LNCaP clone FGC (cell line): ENCODE measurements at regions not wholly inside any gene's neighbourhood (a gene's known extent, or its start where the extent isn't known, plus 50 kb on each side); places are given as distances from the start of the nearest gene placed in this dataset.

Source experiments
- DNase-seq: peaks from one replicate; pipeline ENCODE4 v3.0.0-alpha.2; 2011; ENCODE audit warnings: low read depth
- H3K4me3 ChIP-seq: 2 replicates; pipeline ENCODE4 v1.5.1; 2011; ENCODE audit warnings: mild to moderate bottlenecking, low read depth, low read length, control low read depth
- TF ChIP-seq, protein P1 (sequence below): IDR thresholded peaks from 2 replicates; pipeline ENCODE4 v1.5.1; 2012; ENCODE audit warnings: mild to moderate bottlenecking; ENCODE audit not compliant: control insufficient read depth, insufficient read depth; ENCODE audit errors: extremely low read depth

DNA sequence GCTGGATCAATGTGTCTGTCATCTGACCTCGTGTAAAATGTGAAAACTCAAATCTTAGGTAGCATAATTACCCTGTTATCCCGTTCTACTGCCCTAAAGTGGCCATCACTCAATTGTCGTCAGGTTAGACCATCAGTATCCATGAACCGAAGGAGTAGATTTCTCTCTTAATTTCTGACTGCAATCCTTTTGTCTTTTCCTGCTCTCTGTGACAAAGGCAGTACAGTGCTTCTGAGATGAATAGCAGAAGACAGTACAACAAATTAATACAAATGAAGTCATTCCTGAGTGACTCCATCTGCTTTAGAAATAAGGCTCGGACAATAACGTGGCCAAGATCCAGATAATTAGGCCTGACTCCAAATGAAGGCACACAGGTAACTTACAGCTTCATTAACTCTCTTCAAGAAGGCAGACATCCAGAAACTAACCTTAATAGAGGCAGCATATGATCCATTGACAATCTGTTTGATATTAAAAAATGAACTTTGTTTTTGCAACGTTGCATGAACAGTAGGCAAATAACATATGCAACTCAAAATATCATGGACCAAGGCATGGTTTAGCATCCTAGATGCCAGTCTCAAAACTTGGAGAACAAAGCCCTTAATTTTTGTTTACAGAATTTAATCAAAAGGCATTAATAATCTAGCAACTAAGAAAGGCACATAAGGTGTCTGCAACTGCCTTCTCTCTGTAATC is 96.7 kb upstream of the CDH20 start:
- TF ChIP-seq, protein P1, sequence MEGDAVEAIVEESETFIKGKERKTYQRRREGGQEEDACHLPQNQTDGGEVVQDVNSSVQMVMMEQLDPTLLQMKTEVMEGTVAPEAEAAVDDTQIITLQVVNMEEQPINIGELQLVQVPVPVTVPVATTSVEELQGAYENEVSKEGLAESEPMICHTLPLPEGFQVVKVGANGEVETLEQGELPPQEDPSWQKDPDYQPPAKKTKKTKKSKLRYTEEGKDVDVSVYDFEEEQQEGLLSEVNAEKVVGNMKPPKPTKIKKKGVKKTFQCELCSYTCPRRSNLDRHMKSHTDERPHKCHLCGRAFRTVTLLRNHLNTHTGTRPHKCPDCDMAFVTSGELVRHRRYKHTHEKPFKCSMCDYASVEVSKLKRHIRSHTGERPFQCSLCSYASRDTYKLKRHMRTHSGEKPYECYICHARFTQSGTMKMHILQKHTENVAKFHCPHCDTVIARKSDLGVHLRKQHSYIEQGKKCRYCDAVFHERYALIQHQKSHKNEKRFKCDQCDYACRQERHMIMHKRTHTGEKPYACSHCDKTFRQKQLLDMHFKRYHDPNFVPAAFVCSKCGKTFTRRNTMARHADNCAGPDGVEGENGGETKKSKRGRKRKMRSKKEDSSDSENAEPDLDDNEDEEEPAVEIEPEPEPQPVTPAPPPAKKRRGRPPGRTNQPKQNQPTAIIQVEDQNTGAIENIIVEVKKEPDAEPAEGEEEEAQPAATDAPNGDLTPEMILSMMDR: no peak
- no peak for DNase-seq
- no peak overlapping the region for H3K4me3 ChIP-seq

DNA sequence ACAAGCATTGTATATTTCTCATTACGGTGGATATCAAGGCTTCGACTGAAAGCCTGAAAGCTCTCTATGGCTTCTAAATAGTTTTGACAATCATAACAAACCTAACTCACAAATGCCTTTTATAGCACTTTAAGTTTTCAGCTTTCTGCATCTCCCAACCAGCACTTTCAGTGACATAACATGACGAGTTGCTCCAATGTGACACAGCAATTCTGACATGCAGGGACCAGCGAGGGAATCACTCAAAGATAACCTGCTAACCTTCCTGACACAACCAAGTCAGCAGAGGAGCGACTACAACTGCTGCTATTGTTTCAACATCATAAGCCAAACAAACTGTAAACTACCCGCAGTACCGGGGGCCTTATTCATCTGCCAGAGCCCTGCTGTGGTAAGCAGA is 95.7 kb upstream of the CDH20 start:
- DNase-seq: no peak
- TF ChIP-seq, protein P1: no peak
- no peak overlapping the region for H3K4me3 ChIP-seq

DNA sequence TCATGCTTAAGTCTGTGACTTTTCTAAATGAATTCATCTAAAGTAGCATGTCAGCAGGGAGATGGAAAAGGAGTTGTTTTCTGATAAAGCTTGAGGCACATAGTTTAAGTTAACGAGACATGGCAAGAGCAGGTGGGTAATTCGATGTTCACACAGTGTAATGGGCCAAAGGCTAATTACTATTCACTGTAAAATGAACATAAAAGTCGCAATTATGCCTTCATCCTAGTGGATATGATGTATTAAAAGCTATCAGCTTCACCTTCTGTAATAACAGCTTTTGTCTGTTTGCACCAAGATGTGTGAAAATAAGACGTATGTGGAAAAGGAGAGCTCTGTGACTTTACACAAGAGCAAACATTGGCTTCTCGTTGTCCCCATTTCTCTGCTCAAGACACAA is 94.2 kb upstream of the CDH20 start:
- DNase-seq: no peak
- TF ChIP-seq, protein P1: no peak
- H3K4me3 ChIP-seq: no peak overlapping the region

DNA sequence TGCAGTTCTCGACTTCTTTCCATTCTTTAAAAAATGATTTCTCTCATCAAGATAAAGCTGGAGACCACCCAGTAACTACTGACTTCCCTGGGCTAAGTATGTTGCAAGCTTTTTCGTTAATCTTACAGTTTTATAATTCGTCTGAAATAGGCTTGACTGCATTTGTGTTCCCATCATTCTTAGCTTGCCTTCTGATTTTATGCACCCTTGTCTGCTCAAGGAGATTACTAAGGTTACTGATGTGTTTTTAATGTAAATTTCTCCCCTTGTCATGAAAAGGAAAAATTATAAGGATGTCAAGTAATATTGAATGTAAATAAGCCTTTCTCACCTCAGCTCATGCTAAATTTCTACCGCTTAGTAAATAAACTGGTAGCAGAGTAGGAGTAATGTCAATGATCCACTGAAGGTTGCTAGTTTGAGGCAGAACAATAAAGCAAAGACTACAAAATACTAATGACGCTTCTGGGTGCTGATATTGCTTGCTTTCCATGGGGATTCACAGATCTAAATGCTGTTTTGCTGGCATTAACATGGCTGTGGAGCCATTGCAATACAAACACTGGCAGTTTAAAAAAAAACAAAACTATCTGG is 91.9 kb upstream of the CDH20 start:
- no peak overlapping the region for H3K4me3 ChIP-seq
- TF ChIP-seq, protein P1: no peak
- DNase-seq: no peak

DNA sequence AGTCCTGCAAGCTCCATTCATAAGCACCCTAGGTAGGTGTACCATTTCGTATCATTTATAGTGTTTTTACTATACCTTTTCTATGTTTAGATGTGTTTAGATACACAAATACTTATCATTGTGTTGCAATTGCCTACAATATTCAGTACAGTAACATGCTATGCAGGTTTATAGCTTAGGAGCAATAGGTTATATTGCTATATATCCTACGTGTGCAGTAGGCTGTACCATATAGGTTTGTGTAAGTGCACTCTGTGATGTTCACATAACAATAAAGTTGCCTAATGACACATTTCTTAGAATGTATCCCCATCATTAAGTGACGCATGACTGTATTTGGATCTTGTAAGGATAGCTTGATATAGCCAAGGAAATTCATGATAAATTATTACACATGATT is 88.6 kb upstream of the CDH20 start:
- TF ChIP-seq, protein P1: no peak
- H3K4me3 ChIP-seq: no peak overlapping the region
- DNase-seq: no peak

DNA sequence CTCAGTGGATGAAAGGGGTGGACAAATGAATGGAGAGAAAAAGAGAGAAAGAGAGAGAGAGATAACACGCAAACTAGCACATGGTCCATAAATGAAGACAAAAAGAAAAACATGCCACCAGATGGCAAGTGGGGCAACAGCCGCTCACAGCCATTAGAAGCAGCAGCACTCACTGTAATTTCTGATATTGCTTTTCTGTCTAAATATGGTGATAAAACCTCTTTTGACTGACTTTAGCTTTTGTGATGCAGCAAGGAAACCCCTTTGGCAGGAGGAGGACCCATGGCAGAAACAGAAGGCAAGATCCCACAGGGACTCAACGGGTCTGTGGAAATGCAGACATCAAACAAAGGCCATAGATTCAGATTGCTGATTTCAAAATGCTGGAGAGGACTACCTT is 88.0 kb upstream of the CDH20 start:
- no peak overlapping the region for H3K4me3 ChIP-seq
- DNase-seq: no peak

More for the DNA sequence above, 88.0 kb upstream of the CDH20 start:
- TF ChIP-seq, protein P1: no peak
